ENCODE measurements at regions not wholly inside any gene's neighbourhood (a gene's known extent, or its start where the extent isn't known, plus 50 kb on each side); places are given as distances from the start of the nearest gene placed in this dataset.

- no peak overlapping the region for H3K27ac ChIP-seq
- no peaks in the 10 kb centered on the region for H4K20me1 ChIP-seq (ENCODE audit: insufficient read depth)
- CTCF ChIA-PET = no interaction called here
- no peak for DNase-seq
- H3K79me2 ChIP-seq (ENCODE audit: low read depth) = no peaks in the 10 kb centered on the region
- no TSS peak for BruUV-seq (replicated peaks)
- no peaks in the 10 kb centered on the region for H3K36me3 ChIP-seq (ENCODE audit: low read depth)
- POLR2A ChIA-PET (ENCODE audit: unreplicated experiment) = no interaction called here
- H3K4me1 ChIP-seq (replicated peaks; ENCODE audit: insufficient read depth) = no peaks in the 10 kb centered on the region
- H3F3A ChIP-seq (ENCODE audit: insufficient read depth, low read depth) = no peaks in the 10 kb centered on the region
- H3K27me3 ChIP-seq (ENCODE audit: insufficient read depth, low read depth) = no peaks in the 10 kb centered on the region
- H3K9me3 ChIP-seq (ENCODE audit: insufficient read depth, low read depth) = no peaks in the 10 kb centered on the region
- no peaks in the 10 kb centered on the region for H3K9me2 ChIP-seq (ENCODE audit: insufficient read depth)
- no peak overlapping the region for H3K4me3 ChIP-seq
- intact Hi-C loops (cut with micrococcal nuclease; ENCODE audit: unreplicated experiment) = loop anchor here (10.0 kb wide), 1 partner anchor 1218 kb away; no protein-coding TSS in a partner anchor
- H3K4me2 ChIP-seq = no peak overlapping the region
- no peak overlapping the region for H2AFZ ChIP-seq
- no peak for TF ChIP-seq EZH2 (IDR thresholded peaks at IDR 0.05; ENCODE audit: low read depth)
- no peak for TF ChIP-seq CTCF (conservative IDR thresholded peaks at IDR 0.05)
These were observed 64.5 kb downstream of the ZIC5 start for GRCh38 chr13:99907038-99907437.

DNA sequence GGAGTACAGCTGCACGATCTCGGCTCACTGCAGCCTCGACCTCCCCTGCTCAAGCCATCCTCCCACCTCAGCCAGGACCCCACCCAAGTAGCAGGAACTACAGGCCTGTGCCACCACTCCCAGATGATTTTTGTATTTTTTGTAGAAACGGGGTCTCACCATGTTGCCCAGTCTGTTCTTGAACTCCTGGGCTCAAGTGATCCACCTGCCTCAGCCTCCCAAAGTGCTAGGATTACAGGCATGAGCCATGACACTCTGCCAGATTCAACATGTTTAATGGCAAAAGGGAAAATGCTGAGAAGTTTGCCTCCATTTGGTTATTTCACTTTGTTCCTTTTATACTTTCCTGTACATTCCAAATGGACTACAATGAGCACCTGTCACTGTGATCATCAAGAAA, 65.8 kb downstream of the ZIC5 start:
- H3K79me2 ChIP-seq (ENCODE audit: low read depth) = no peaks in the 10 kb centered on the region
- H3K36me3 ChIP-seq (ENCODE audit: low read depth) = no peaks in the 10 kb centered on the region
- H3K9me3 ChIP-seq (ENCODE audit: insufficient read depth, low read depth) = no peaks in the 10 kb centered on the region
- CTCF ChIA-PET = interaction anchor here (0.7 kb wide), 1 partner anchor 233 kb away, joined by 9 read pairs; no protein-coding TSS in a partner anchor
- BruUV-seq (replicated peaks) = no TSS peak
- no peak overlapping the region for H3K4me2 ChIP-seq
- H3K27ac ChIP-seq = no peak overlapping the region
- POLR2A ChIA-PET (ENCODE audit: unreplicated experiment) = no interaction called here
- no peak overlapping the region for H3K4me3 ChIP-seq
- H3K9me2 ChIP-seq (ENCODE audit: insufficient read depth) = no peaks in the 10 kb centered on the region
- H3F3A ChIP-seq (ENCODE audit: insufficient read depth, low read depth) = no peaks in the 10 kb centered on the region
- intact Hi-C loops (cut with micrococcal nuclease; ENCODE audit: unreplicated experiment) = loop anchor here (10.0 kb wide), 1 partner anchor 1219 kb away; no protein-coding TSS in a partner anchor
- H4K20me1 ChIP-seq (ENCODE audit: insufficient read depth) = no peaks in the 10 kb centered on the region
- H3K4me1 ChIP-seq (replicated peaks; ENCODE audit: insufficient read depth) = no peaks in the 10 kb centered on the region
- no peak for DNase-seq
- TF ChIP-seq EZH2 (IDR thresholded peaks at IDR 0.05; ENCODE audit: low read depth) = no peak
- no peak for TF ChIP-seq CTCF (conservative IDR thresholded peaks at IDR 0.05)
- H2AFZ ChIP-seq = no peak overlapping the region
- no peaks in the 10 kb centered on the region for H3K27me3 ChIP-seq (ENCODE audit: insufficient read depth, low read depth)

- H3K4me3 ChIP-seq = no peak overlapping the region
- H2AFZ ChIP-seq = no peak overlapping the region
- DNase-seq = no peak
- no peaks in the 10 kb centered on the region for H3K79me2 ChIP-seq (ENCODE audit: low read depth)
- H4K20me1 ChIP-seq (ENCODE audit: insufficient read depth) = no peaks in the 10 kb centered on the region
- CTCF ChIA-PET = interaction anchor here (0.7 kb wide), 1 partner anchor 232 kb away, joined by 9 read pairs; no protein-coding TSS in a partner anchor
- H3K36me3 ChIP-seq (ENCODE audit: low read depth) = no peaks in the 10 kb centered on the region
- no peak overlapping the region for H3K4me2 ChIP-seq
- no peaks in the 10 kb centered on the region for H3K4me1 ChIP-seq (replicated peaks; ENCODE audit: insufficient read depth)
- H3K9me2 ChIP-seq (ENCODE audit: insufficient read depth) = no peaks in the 10 kb centered on the region
- intact Hi-C loops (cut with micrococcal nuclease; ENCODE audit: unreplicated experiment) = loop anchor here (10.0 kb wide), 1 partner anchor 1220 kb away; no protein-coding TSS in a partner anchor
- no peaks in the 10 kb centered on the region for H3K9me3 ChIP-seq (ENCODE audit: insufficient read depth, low read depth)
- TF ChIP-seq CTCF (conservative IDR thresholded peaks at IDR 0.05) (no peak), EZH2 (IDR thresholded peaks at IDR 0.05; ENCODE audit: low read depth) (no peak)
- no peak overlapping the region for H3K27ac ChIP-seq
- H3K27me3 ChIP-seq (ENCODE audit: insufficient read depth, low read depth) = no peaks in the 10 kb centered on the region
- POLR2A ChIA-PET (ENCODE audit: unreplicated experiment) = no interaction called here
- H3F3A ChIP-seq (ENCODE audit: insufficient read depth, low read depth) = no peaks in the 10 kb centered on the region
- BruUV-seq (replicated peaks) = no TSS peak
These were observed 66.3 kb downstream of the ZIC5 start for GRCh38 chr13:99905224-99905623.
